H1 (cell line): ENCODE measurements at regions not wholly inside any gene's neighbourhood (a gene's known extent, or its start where the extent isn't known, plus 50 kb on each side); places are given as distances from the start of the nearest gene placed in this dataset.

Experiments
- CTCF ChIP-seq, 3 experiments: IDR thresholded peaks; 1 replicate in 2 of 3; 2 replicates in 1 of 3; pipeline versions ENCODE4 v1.5.1 to v1.6.1; 2011; ENCODE audit warnings: low read length in 3 of 3, mild to moderate bottlenecking in 3 of 3, inconsistent platforms in 2 of 3, low read depth in 1 of 3, moderate library complexity in 1 of 3; ENCODE audit not compliant: insufficient read depth in 1 of 3; ENCODE audit errors: control extremely low read depth in 1 of 3
- POLR2AphosphoS5 ChIP-seq: IDR thresholded peaks from 2 replicates; pipeline ENCODE4 v1.6.1; 2011; ENCODE audit warnings: low read depth, low read length

- TF ChIP-seq CTCF (IDR thresholded peaks at IDR 0.05; ENCODE audit: control extremely low read depth in 1 of 3, insufficient read depth in 1 of 3, low read depth in 1 of 3, low read length in 3 of 3) (no peak), POLR2AphosphoS5 (no peak)
Measured at GRCh38 chr7:93823621-93824020, 66.9 kb downstream of the TFPI2 start.
